B cell (primary cell): ENCODE measurements at regions not wholly inside any gene's neighbourhood (a gene's known extent, or its start where the extent isn't known, plus 50 kb on each side); places are given as distances from the start of the nearest gene placed in this dataset.
"Not testable (repeated sequence)": the region's sequence is repeated elsewhere in the genome, so short reads cannot be mapped to it uniquely, and the experiment has no call there.

ENCODE experiments used
- ATAC-seq: fragments of 200-7000 bp; cut with Tn5 transposase; one replicate; pipeline ENCODE4 v1.10.0; 2021; ENCODE audit warnings: low read depth, mild to moderate bottlenecking, moderate number of reproducible peaks, moderate library complexity
- CTCF ChIA-PET: fragments of 350-600 bp; sonication (Branson Sonifier 250); formaldehyde crosslinking; loops from one replicate; lab custom pipeline; 2021; ENCODE audit warnings: antibody characterized with exemption, inconsistent platforms; lab: Charles Lee
- POLR2A ChIA-PET: fragments of 350-600 bp; sonication (Branson Sonifier 250); formaldehyde crosslinking; loops from one replicate; lab custom pipeline; 2021; ENCODE audit warnings: antibody characterized with exemption; lab: Charles Lee
- DNase-seq: peaks from one replicate; pipeline ENCODE4 v3.0.0; 2013
- H2AFZ ChIP-seq: 2 replicates; pipeline ENCODE4 v1.6.1; 2012; ENCODE audit warnings: mild to moderate bottlenecking, low read depth, low read length; ENCODE audit not compliant: insufficient read depth, poor library complexity, severe bottlenecking
- H3K27ac ChIP-seq, 2 donors: 1 replicate in 1 of 2; 2 replicates in 1 of 2; pipeline ENCODE4 v1.5.1; 2012 to 2013; ENCODE audit warnings: low read length in 2 of 2, mild to moderate bottlenecking in 2 of 2, moderate library complexity in 1 of 2
- H3K27me3 ChIP-seq, 4 experiments: fragments of 200-600 bp in 1 of 4; sonication (generic) in 1 of 4; replicated peaks in 1 of 4; 1 replicate in 2 of 4; 2 replicates in 2 of 4; pipeline versions ENCODE4 v1.6.1 to v1.7.0; 2013 to 2016; ENCODE audit warnings: low read length in 3 of 4, mild to moderate bottlenecking in 2 of 4, mixed read lengths in 1 of 4, moderate library complexity in 1 of 4; ENCODE audit not compliant: insufficient read depth in 4 of 4, control insufficient read depth in 3 of 4; ENCODE audit errors: control extremely low read depth in 1 of 4
- H3K36me3 ChIP-seq, 2 experiments: replicated peaks in 1 of 2; 1 replicate in 1 of 2; 2 replicates in 1 of 2; pipeline versions ENCODE4 v1.6.1 to v1.7.1; 2013; ENCODE audit warnings: low read length in 1 of 2; ENCODE audit not compliant: insufficient read depth in 2 of 2, control insufficient read depth in 1 of 2; ENCODE audit errors: control extremely low read depth in 1 of 2, extremely low read depth in 1 of 2
- H3K4me1 ChIP-seq, 2 donors: fragments of 200-600 bp in 1 of 2; sonication (generic) in 1 of 2; 1 replicate in 1 of 2; 2 replicates in 1 of 2; pipeline versions ENCODE4 v1.5.1 to v1.6.1; 2013 to 2017; ENCODE audit warnings: low read length in 2 of 2; ENCODE audit not compliant: control insufficient read depth in 2 of 2, insufficient read depth in 2 of 2
- H3K4me2 ChIP-seq: replicated peaks from 2 replicates; pipeline ENCODE3; 2012; ENCODE audit warnings: mild to moderate bottlenecking, low read depth, low read length; ENCODE audit not compliant: poor library complexity, severe bottlenecking
- H3K4me3 ChIP-seq, 5 experiments: fragments of 200-600 bp in 1 of 5; sonication (generic) in 1 of 5; 1 replicate in 3 of 5; 2 replicates in 2 of 5; pipeline versions ENCODE4 v1.5.1 to v1.7.0; 2011 to 2016; ENCODE audit warnings: low read length in 4 of 5, mild to moderate bottlenecking in 4 of 5, low read depth in 2 of 5, control low read depth in 1 of 5, moderate library complexity in 1 of 5; ENCODE audit not compliant: insufficient read depth in 1 of 5; ENCODE audit errors: control extremely low read depth in 1 of 5, extremely low read depth in 1 of 5
- H3K79me2 ChIP-seq: fragments of 200-600 bp; sonication (generic); one replicate; pipeline ENCODE4 v1.6.0; 2016; ENCODE audit warnings: low read length; ENCODE audit not compliant: control insufficient read depth, insufficient read depth
- H3K9ac ChIP-seq: fragments of 200-600 bp; sonication (generic); 2 replicates; pipeline ENCODE4 v1.6.1; 2017; ENCODE audit warnings: mild to moderate bottlenecking, low read length, moderate library complexity
- H3K9me3 ChIP-seq, 3 donors: one replicate each; pipeline versions ENCODE4 v1.6.1 to v1.7.1; 2013; ENCODE audit warnings: low read length in 2 of 3; ENCODE audit not compliant: control insufficient read depth in 2 of 3, insufficient read depth in 1 of 3; ENCODE audit errors: control extremely low read depth in 1 of 3
- H4K20me1 ChIP-seq: 2 replicates; pipeline ENCODE4 v1.6.0; 2012; ENCODE audit warnings: mild to moderate bottlenecking, low read length; ENCODE audit not compliant: insufficient read depth, control insufficient read depth, poor library complexity, severe bottlenecking
- H3K27ac Mint-ChIP-seq: one replicate; pipeline ENCODE4 v1.8.0; 2021; ENCODE audit warnings: mixed read lengths
- H3K27me3 Mint-ChIP-seq: one replicate; pipeline ENCODE4 v1.8.0; 2021; ENCODE audit warnings: mixed read lengths
- H3K4me1 Mint-ChIP-seq: one replicate; pipeline ENCODE4 v1.8.0; 2021; ENCODE audit warnings: mixed read lengths
- H3K4me3 Mint-ChIP-seq: one replicate; pipeline ENCODE4 v1.8.0; 2021; ENCODE audit warnings: mixed read lengths
- H3K9me3 Mint-ChIP-seq: one replicate; pipeline ENCODE4 v1.8.0; 2022; ENCODE audit warnings: mixed read lengths; ENCODE audit not compliant: insufficient read depth
- CTCF ChIP-seq: fragments of 200-600 bp; IDR thresholded peaks from one replicate; pipeline ENCODE4 v1.8.0; 2022; ENCODE audit warnings: antibody characterized with exemption, mild to moderate bottlenecking
- EZH2 ChIP-seq: IDR thresholded peaks from 2 replicates; pipeline ENCODE4 v1.6.1; 2012; ENCODE audit warnings: borderline replicate concordance, low read depth, mild to moderate bottlenecking, moderate library complexity, low read length; ENCODE audit not compliant: insufficient read depth, poor library complexity, severe bottlenecking
- WGBS: methylation state at CpG from one replicate; pipeline ENCODE4 v1.1.5; 2013; ENCODE audit warnings: missing lambda C conversion rate; ENCODE audit not compliant: insufficient coverage; 5-methylcytosine and 5-hydroxymethylcytosine counted together
- intact Hi-C: fragments of 100-400 bp; cut with micrococcal nuclease; formaldehyde crosslinking; loops from one replicate; pipeline ENCODE4 v1.10.0; 2022

DNA sequence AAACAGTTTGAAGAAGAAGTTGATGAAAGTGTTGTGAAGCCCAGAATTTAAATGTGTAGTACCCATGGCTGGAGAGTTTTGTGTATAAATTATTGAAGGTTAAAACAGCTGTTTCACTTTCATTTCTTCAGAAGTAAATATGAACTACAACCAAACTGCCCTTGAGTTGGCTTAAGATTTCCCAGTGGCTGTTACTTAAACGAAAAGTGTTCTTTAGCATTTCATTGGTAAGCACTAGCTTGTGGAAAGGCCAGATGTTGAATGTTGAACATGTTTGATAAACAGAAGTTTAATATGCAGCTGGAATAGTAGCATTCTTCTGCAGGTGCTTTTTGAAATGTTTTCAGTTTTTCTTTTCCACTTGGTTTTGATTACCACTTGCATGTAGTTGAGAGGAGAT lies 83.2 kb upstream of the TNRC6B start:
- H3K27ac ChIP-seq: peak overlapping the region in 1 of 2 donors; percentile 47
- no peaks in the 10 kb centered on the region for H3K9me3 ChIP-seq
- peaks cover 63% of the 10 kb centered on the region for H3K4me1 Mint-ChIP-seq
- ATAC-seq: peak; percentile 31
- 0% methylated on average over 1 of the region's 1 CpG for WGBS
- H3K4me2 ChIP-seq: peak overlapping the region; percentile 52
- no peak overlapping the region for H3K9ac ChIP-seq
- TF ChIP-seq EZH2 (no peak), CTCF (no peak)
- intact Hi-C loops: no loop called here
- no peak overlapping the region for H3K27ac Mint-ChIP-seq
- H3K4me3 Mint-ChIP-seq: peak overlapping the region; percentile 26
- peaks cover 66% of the 10 kb centered on the region for H4K20me1 ChIP-seq
- H3K27me3 Mint-ChIP-seq: no peaks in the 10 kb centered on the region
- H3K79me2 ChIP-seq: peaks cover 100% of the 10 kb centered on the region
- peaks cover 30 to 46% of the 10 kb centered on the region in 2 donors for H3K4me1 ChIP-seq
- no peaks in the 10 kb centered on the region for H3K9me3 Mint-ChIP-seq
- H3K36me3 ChIP-seq: no peaks in the 10 kb centered on the region
- CTCF ChIA-PET: no interaction called here
- no peak overlapping the region for H3K4me3 ChIP-seq
- peak; percentile 22 for DNase-seq
- H3K27me3 ChIP-seq: no peaks in the 10 kb centered on the region
- POLR2A ChIA-PET: interaction anchor here (0.6 kb wide), 1 partner anchor 1066 kb away, joined by 5 read pairs; no protein-coding TSS in a partner anchor
- no peak overlapping the region for H2AFZ ChIP-seq

DNA sequence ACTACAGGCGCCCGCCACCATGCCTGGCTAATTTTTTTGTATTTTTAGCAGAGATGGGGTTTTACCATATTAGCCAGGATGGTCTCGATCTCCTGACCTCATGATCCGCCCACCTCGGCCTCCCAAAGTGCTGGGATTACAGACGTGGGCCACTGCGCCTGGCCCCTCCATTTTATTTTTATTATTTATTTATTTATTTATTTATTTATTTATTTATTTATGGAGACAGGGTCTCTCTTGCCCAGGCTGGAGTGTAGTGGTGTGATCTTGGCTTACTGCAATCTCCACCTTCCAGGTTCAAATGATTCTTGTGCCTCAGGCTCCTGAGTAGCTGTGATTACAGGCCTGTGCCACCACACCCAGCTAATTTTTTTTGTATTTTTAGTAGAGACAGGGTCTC lies 77.8 kb upstream of the TNRC6B start:
- H3K4me3 Mint-ChIP-seq, H3K27ac ChIP-seq, H3K9me3 ChIP-seq, H2AFZ ChIP-seq, H3K4me3 ChIP-seq, H3K9me3 Mint-ChIP-seq, ATAC-seq, H3K27me3 ChIP-seq, POLR2A ChIA-PET, CTCF ChIA-PET, DNase-seq, H3K27me3 Mint-ChIP-seq, H3K4me2 ChIP-seq, H3K36me3 ChIP-seq, H3K9ac ChIP-seq, H3K27ac Mint-ChIP-seq: not testable (repeated sequence)
- Histone ChIP-seq H3K79me2 (peaks cover 98% of the 10 kb centered on the region), H3K4me1 (peaks cover 24 to 25% of the 10 kb centered on the region in 2 donors), H4K20me1 (peaks cover 82% of the 10 kb centered on the region)
- intact Hi-C loops: loop anchor here (5.0 kb wide), 1 partner anchor 48 kb away; no protein-coding TSS in a partner anchor
- H3K4me1 Mint-ChIP-seq: peaks cover 54% of the 10 kb centered on the region
- no CpG with 5 or more reads among the region's 7 CpGs for WGBS
